GM21526 (cell line): ENCODE measurements at regions not wholly inside any gene's neighbourhood (a gene's known extent, or its start where the extent isn't known, plus 50 kb on each side); places are given as distances from the start of the nearest gene placed in this dataset.

Experiments
- ATAC-seq: cut with Tn5 transposase; IDR thresholded peaks from one replicate; pipeline ENCODE4 v1.9.1; 2021; ENCODE audit warnings: moderate library complexity; ENCODE audit not compliant: unreplicated experiment, low FRiP score

DNA sequence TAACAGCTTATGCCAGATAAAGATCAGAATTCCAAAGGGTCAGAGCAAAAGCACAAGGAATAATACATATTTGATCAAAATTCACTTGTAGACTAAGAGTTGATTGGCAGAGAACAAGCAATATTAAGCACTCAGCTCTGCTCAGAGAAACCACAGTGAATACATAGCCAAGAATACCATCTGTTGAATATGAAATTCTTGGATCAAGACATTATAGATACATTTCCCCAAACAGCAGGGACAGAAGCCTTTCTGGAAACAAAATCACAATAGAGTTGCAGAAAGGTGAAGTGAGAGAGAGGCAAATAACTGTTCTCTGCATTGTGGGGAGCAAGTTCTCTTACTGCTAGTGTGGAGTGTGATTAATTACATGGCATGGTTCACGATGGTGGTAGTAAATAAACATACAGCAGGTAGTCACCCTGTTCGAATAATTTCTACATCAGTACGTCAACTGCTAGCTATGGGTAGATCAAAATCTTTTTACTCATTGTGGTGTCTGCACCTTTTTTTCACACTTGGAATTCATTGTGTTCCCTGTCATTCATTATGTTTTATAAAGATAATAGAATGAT is 366.7 kb downstream of the PCDH7 start:
- ATAC-seq: no peak

DNA sequence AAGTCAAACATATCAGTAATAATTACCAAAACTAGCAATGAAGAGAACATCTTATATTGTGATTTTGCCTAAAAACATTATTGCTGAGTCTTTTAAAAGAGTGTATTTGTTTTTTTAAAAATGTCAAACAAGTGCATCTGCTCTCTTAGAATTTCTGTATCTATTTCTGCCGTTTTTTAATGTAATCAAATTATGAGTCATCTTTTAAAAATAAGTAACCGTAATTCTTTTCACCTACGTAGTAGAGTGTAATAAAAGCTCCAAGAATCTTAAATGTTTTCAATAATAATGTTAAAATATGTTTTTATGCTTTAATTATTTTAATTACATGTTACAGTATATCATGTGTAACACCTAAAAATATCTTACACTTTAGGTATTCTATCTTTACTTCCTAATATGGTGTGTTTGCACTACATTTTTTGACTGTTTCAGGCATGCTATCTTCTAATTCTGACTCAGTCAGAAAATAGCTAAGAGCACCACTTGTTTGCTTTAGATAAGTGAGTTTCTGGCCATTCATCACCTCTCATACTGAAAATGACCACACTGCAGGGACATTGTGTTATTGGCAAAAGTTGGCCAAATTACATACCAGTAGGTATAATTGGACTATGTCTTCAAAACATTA is 368.5 kb downstream of the PCDH7 start:
- ATAC-seq: no peak

DNA sequence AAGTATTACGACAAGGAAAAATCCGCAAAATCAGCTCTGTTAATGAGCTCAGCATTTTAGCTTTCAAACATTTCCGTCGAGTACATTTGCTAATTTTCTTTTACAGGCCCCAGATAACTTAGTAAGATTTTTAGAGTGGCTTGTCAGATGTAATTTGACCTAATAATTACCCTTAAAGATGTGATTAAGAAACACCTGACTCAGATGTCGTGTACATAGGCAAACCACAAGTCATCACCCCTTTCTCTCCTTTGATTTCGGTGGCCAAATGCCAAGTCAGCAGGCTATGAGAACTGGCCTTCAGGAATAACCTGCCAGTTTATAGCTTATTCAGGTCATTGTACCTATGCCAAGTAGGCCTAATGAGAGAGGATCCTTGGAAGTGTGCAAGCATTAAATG is 369.6 kb downstream of the PCDH7 start:
- ATAC-seq: no peak

DNA sequence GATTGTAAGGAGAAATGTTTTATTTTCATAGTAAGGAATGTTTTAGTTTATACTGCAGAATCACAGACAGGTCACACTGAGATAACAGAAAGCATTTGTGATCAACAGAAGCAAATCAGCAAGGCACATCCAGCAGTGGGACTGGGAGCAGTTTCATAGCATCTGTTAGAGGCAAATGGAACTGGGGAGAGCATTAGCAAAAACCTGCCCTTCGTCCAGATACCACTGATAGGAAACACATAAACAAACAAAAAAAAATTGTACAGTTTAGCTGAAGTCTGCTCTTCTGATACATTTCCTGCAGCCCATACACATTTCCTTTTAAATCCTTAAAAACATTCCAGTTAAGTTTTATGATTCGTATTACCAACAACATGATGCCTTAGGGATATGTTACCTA is 374.3 kb downstream of the PCDH7 start:
- no peak for ATAC-seq

DNA sequence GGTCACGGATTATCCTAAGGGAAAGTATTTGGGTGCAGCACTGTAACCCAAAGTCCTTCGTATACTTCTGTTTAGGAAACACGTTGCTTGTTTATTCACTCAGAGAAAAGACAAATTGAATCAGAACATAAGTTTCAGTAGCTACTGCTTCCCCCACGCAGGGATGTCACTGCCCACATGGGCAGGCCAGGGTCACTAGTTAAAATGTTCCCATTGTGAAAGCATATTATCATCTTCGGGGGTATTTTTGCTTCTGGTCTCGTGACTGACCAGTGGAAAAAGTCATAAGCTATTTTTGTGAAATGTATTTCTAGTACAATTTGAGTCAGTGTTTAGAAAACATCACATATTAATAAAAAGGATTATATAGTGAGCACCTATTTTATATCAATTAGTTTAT is 377.8 kb downstream of the PCDH7 start:
- no peak for ATAC-seq

DNA sequence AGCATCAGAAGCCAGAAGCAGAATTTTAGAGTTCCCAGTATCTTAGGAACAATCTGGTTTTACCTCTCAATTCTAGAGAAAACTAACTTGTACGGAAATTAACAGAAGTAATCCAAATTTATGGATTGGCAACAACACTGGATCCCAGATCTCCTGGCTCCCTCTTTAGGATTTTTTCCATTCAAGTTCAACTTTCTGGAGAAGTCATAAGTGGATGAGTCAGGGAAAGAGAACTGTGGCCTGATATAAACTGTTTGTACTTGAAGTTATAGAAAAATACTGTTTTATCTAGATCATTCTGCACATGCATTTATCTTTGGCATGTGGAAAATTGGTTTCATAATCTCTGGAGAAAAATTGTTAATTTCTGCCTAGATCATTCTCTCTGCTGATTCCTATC is 380.4 kb downstream of the PCDH7 start:
- no peak for ATAC-seq

DNA sequence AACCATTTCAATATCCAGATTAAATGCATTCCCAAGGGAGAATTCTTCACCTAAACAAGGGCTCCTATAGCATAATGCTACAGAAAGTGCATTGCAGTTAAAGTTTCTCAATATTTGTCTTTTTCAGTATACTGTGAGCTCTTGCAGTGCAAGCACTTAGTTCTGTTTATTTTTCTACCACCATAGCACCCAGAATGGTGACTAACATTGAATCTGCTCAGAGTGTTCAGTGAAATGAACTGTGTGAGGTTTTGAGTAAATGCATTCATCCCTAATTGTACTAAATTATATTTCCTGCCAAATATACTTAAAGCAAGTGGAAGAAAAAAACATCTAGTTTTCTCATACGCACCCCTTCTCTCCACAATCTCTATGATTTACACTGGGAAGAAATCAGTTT is 383.9 kb downstream of the PCDH7 start:
- no peak for ATAC-seq

DNA sequence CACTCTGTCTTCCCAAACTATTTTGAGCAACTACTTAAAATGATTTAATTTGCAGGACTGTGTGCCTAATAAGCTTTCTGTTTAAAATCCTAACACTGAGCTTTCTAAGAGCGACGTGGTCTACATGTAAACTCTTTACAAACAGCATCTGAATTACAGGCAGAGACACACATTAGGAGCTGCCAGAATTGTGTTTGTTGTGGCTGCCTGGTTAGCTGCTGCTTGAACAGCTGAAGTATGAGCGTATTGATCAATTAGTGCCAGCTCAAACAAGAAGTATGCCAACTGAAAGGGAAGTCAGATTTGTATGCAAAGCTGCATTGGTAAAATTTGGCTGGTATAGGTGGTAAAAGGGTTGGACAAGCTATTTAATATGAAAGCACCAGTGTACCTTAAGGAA is 384.4 kb downstream of the PCDH7 start:
- ATAC-seq: no peak

DNA sequence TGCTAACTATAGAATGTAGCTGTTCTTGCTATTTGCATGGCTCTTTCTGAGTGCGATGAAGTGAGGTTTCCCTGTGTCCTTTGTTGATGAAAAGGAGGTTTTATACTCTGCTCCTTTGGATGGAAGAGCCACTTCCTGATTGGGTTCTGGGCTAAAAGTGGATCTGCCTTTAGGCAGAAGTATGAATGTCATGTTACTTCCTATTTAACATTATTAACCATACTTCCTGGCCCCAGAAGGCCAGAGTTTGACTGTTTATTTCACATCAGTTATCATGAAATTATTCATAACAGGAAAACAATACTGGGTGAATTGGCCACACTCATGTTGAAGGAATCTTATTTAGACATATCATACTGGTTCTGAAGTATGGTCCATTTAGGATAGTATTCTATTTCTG is 386.2 kb downstream of the PCDH7 start:
- ATAC-seq: no peak

DNA sequence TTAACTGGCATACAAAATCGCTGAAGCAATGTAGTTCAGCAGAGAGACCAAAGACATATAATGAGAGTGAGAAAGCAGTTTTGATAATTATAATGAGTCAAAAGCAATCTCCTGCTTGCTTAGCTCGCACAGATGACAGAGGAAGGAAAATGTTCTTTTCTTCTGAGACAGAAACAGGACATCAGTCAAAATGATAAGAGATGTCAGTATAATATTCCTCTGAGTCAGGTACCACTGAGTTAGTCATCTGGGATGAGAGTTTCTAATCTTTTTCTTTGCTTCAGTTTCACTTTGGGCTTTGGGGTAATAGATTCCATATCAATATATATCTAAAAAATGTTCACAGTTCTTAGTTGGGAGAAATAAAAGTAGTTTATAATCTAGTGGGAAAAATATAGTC is 387.2 kb downstream of the PCDH7 start:
- ATAC-seq: no peak

DNA sequence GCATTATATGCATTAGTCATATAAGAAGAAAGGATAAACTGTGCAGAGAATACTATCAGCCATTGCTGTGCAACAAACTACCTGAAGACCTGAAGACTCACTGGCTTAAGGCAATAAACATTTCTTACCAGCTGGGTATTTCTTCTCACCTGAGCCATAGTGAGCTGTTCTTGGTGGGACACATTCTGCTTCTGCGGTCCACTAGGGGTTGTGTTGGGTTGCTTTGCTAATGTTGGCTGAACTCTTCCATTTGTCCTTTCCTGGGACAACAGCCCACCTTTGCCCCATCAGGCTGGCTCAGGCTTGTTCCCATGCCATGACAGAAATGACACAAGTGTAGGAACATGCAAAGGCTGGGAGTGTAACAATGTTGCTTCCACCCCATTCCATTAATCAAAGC is 388.6 kb downstream of the PCDH7 start:
- no peak for ATAC-seq

DNA sequence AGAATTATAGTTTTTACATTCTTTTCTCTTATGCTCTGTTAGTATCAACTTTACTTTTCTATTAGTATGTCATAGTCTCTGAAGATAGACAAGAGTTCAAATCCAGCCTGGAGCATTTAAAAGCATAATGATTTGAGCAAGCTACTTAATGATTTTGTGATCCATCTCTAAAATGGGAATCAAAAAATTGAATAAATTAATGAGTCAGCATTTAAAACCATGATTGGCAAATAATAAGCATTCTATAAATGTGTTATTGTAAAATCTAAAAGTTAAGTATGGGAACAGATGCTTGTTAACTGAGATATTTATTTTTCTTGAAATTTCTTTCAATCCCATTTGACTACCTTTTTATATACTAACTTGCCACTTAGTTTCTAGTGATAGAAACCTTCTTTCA is 391.6 kb downstream of the PCDH7 start:
- ATAC-seq: no peak

DNA sequence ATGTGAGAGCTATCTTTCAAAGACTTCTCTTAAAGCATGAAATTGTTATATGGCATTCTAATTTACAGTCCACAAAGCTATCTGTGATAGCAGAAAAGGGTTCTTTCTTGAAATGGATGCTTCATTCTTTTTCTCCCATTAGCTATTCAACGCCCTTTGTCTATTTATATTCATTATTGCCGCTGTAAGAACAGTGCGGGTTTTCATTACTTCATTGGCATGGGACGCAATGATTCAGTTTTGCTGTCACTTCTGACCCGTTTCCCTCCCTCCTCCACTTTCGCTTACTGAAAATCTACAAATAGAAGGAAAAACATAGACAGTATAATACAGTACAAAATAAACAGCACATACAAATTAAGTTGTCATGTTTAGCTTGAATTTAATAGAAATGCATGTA is 394.6 kb downstream of the PCDH7 start:
- ATAC-seq: no peak

DNA sequence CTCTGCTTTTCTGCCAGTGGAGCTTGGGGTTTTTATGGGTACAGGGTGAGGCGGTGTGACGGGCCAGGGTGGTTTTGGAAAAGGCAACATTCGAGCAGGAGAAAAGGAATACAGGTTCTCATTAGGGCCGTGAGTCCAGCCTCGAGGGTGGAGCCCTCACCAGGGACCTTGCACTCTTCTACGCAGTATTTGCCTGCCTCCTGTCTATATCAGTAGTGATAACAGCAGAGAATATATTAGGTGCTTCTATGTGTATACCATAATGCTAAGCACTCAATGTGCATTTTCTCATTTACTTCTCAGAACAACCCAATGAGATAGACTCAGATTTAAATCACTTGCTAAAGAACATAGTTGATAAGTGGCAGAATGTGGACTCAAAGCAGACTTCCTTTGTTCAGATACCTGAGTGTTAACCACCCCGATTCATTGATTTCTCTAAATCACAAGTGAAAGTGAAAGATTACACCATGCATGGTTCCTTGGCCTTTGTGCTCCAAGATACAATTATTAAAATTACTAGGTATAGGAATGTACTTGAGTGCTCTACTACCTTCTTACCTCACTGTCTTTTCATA is 403.9 kb downstream of the PCDH7 start:
- no peak for ATAC-seq

DNA sequence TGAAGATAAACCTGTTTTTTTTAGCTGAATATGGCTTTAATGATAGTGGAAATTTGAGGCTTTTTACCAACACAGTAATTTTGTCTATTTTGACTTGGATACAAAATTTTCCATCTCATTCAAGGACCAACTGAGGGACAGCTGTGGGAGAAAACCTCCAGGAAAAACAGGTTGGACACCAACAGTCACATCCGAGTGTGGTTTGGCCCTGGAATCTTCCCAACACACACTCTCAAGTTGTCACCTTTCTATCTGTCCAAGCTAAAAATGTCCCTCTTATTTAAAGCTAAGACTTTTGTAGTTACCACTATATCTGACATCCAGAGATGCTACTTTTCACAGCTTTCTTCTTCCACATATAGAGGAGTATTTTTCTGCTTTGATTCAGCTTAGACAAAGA is 404.9 kb downstream of the PCDH7 start:
- ATAC-seq: no peak

DNA sequence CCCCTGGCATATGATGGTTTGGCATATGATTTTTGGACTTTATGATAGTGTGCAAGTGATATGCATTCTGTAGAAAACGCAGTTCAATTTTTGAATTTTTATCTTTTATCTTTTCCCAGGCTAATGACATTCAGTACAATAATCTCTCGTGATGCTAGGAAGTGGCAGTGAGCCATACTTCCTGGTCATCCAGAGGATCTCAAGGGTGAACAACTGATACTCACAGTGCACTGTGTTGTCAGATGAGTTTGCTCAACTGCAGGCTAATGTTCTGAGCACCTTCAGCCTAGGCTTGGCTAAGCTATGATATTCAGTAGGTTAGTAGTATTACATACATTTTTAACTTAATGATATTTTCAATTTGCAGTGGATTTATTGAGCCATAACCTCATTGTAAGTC is 405.3 kb downstream of the PCDH7 start:
- no peak for ATAC-seq

DNA sequence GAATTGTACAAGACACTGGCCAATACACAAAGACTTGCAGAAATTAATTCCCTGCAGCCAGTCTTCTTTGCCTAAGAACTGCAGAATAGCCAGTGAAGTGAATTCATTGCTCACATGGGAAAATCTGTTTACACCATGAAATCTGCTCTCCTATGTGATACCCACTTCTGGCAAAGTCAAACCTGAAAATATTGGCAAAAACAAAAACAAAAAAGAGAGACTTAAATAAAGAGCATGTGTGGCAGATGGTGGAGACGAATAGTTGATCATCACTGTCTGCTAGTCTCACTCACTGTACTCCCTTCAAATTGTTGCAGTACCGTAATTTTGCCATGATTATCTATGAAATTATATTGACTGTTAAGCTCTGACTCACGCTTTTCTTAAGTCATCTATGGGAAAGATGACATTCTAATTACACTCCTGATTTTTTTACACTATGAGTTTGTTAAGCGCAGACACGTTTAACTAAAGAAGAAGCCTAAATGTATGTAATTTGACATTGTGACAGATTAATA is 406.8 kb downstream of the PCDH7 start:
- no peak for ATAC-seq

DNA sequence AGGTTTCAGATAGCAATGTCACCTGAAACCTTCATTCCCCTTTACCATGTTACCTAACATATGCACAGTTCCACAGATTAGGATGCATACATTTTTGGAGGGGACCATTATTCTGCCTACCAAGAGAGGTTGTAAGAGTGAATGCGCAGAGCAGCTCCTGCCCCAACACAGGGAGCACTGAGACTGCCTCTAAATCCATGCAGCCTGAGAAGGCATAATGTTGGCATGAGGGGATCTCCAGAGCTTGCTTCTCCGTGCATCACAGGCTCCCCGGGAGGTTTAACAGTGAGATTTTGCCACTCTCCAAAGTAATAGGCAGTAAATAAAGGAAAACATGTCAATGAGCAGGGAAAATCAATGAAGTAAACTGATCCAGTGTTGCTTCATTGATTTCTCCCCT is 410.8 kb downstream of the PCDH7 start:
- no peak for ATAC-seq

DNA sequence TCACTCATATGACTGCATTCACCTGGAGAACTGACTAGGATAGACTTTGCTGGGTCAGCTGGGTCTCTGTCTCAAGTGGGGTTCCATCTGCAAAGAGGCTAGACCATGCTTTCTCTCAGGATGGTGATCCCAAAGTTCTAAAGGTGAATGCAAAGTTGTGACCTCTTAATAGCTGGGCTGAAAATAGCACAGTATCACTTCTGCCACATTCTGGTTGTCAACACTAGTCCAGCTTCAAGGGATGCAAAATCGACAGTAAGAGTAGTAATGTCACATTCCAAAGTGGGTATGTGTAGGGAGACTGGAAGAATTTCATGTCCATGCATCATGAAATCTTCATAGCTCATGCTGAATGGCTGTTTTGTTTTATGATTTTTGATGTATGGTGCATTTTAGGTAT is 414.6 kb downstream of the PCDH7 start:
- ATAC-seq: no peak

DNA sequence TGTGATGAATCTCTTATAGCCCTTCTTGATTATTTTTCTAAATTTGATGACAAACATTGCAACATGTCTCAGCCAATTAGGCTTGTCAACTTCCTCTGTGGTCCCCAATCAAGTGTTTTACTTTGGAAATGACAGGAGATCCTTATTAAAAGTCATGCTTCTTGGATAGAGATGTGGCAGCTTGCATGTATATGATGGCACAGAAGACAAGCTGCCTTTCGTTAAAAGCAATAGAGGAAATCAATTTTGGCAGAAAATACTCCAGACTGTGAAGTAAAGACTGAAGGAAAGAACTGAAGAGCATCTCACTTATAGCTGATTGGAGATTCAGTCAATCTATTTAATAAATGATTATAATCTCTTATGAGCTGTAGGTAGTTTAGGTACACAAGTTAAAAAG is 419.6 kb downstream of the PCDH7 start:
- no peak for ATAC-seq

DNA sequence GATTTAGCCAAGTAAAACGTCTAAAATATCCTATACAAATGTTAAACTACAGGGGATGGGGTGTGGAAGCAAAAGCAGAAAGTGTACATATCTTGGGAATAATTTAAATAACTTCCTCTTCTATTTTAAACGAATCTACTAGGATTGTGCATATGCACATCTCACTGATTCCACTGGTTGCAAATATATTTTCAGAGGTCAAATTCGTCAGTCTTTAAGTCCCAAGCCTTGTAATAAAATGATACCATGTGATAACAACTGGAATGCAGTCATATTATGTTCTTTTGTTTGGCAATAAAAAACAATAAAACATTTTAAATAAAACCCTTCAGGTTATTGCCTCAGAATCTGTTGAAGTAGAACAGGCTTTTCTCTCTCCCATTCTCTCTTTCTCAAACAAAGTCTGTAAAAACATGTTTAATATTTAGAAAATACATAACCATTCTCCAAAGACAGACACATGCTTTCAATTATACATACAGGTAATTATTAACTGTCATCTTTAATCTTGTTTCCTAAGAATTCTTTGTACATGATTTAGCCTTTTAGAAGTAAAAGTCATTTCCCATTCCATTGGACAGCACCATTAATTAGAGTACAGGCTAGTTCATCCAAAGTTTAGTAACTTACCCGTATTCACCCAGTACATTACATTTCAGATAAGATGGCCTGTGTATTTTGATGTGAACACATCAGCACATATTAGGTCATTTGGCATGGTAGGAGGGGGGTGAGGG is 421.1 kb downstream of the PCDH7 start:
- ATAC-seq: no peak

DNA sequence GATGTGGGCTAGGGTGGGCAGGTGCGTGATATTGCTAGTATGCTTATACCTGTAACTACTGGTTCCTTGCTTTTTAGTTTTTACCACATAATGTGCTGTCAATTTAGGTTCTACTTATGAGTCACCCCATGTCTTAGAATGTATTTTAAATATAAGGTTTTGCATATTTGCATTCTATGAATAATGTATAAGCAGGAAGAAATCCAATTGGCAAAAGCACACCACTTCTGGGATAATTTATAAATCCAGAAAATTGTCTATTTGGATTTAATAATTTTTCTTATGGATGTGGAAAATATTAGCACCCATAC is 421.6 kb downstream of the PCDH7 start:
- ATAC-seq: no peak
